Naive thymus-derived CD8-positive, alpha-beta T cell (primary cell): ENCODE measurements at regions not wholly inside any gene's neighbourhood (a gene's known extent, or its start where the extent isn't known, plus 50 kb on each side); places are given as distances from the start of the nearest gene placed in this dataset.

ENCODE experiments used
- ATAC-seq, 2 donors: fragments of 150-1000 bp; cut with Tn5 transposase in 1 of 2; sonication (Bioruptor Pico), chemical (Tn5 transposase) in 1 of 2; 1 replicate in 1 of 2; 2 replicates in 1 of 2; pipeline ENCODE4 v1.10.0; 2021; ENCODE audit warnings: mild to moderate bottlenecking in 2 of 2, moderate library complexity in 2 of 2
- POLR2A ChIA-PET: fragments of 350-600 bp; sonication (Branson Sonifier 250); formaldehyde crosslinking; loops from one replicate; lab custom pipeline; 2021; ENCODE audit warnings: antibody characterized with exemption; lab: Charles Lee
- DNase-seq, 10 donors: peaks; one replicate each; pipeline versions ENCODE4 v3.0.0 to v3.0.0-alpha.2; 2020 to 2022
- H3K27ac Mint-ChIP-seq, 10 donors: one replicate each; pipeline ENCODE4 v1.8.0; 2020 to 2022; ENCODE audit warnings: mild to moderate bottlenecking in 10 of 10, mixed read lengths in 10 of 10, moderate library complexity in 4 of 10, inconsistent platforms in 1 of 10
- H3K27me3 Mint-ChIP-seq, 5 donors: one replicate each; pipeline ENCODE4 v1.8.0; 2021 to 2022; ENCODE audit warnings: mixed read lengths in 5 of 5
- H3K36me3 Mint-ChIP-seq, 3 donors: one replicate each; pipeline ENCODE4 v1.8.0; 2020 to 2022; ENCODE audit warnings: mixed read lengths in 3 of 3, mild to moderate bottlenecking in 2 of 3, inconsistent platforms in 1 of 3
- H3K4me1 Mint-ChIP-seq, 4 donors: one replicate each; pipeline ENCODE4 v1.8.0; 2021 to 2022; ENCODE audit warnings: mixed read lengths in 4 of 4
- H3K4me3 Mint-ChIP-seq, 10 donors: one replicate each; pipeline ENCODE4 v1.8.0; 2020 to 2022; ENCODE audit warnings: mild to moderate bottlenecking in 10 of 10, mixed read lengths in 10 of 10, moderate library complexity in 6 of 10, inconsistent platforms in 1 of 10
- H3K9me3 Mint-ChIP-seq, 9 donors: one replicate each; pipeline ENCODE4 v1.8.0; 2020 to 2022; ENCODE audit warnings: mixed read lengths in 9 of 9, mild to moderate bottlenecking in 3 of 9, inconsistent platforms in 1 of 9, moderate library complexity in 1 of 9

- H3K4me3 Mint-ChIP-seq, result no peak overlapping the region
- no peaks in the 10 kb centered on the region for H3K4me1 Mint-ChIP-seq
- ATAC-seq, result no peak
- peaks cover 0 to 1% (median 0%) of the 10 kb centered on the region in 9 donors for H3K9me3 Mint-ChIP-seq
- POLR2A ChIA-PET, result no interaction called here
- H3K36me3 Mint-ChIP-seq, result peaks cover 0 to 3% (median 0%) of the 10 kb centered on the region in 3 donors
- no peak for DNase-seq
- no peak overlapping the region for H3K27ac Mint-ChIP-seq
- H3K27me3 Mint-ChIP-seq, result peaks cover 0 to 6% (median 0%) of the 10 kb centered on the region in 5 donors
Observed at GRCh38 chr4:89358935-89359638, 51.5 kb upstream of the GPRIN3 start.

GRCh38 chr4:89357787-89358186, 50.2 kb upstream of the GPRIN3 start:
- Mint-ChIP-seq H3K9me3 (no peaks in the 10 kb centered on the region), H3K4me1 (no peaks in the 10 kb centered on the region), H3K27ac (no peak overlapping the region), H3K4me3 (no peak overlapping the region), H3K36me3 (no peaks in the 10 kb centered on the region), H3K27me3 (peaks cover 0 to 6% (median 0%) of the 10 kb centered on the region in 5 donors)
- ATAC-seq (no peak), DNase-seq (no peak)
- POLR2A ChIA-PET, result no interaction called here
